ENCODE measurements at regions not wholly inside any gene's neighbourhood (a gene's known extent, or its start where the extent isn't known, plus 50 kb on each side); places are given as distances from the start of the nearest gene placed in this dataset.
A peak's percentile ranks its signal among the peaks of the same experiment; 100 is the strongest.
"Not testable (repeated sequence)": the region's sequence is repeated elsewhere in the genome, so short reads cannot be mapped to it uniquely, and the experiment has no call there.

- no peak for DNase-seq
These were observed 59.3 kb downstream of the BTBD3 start for GRCh38 chr20:11976966-11977365.

- no peak for DNase-seq
These were observed 60.8 kb downstream of the BTBD3 start for GRCh38 chr20:11978496-11978895.

GRCh38 chr20:11979306-11979990, 61.8 kb downstream of the BTBD3 start:
- DNase-seq = no peak

DNA sequence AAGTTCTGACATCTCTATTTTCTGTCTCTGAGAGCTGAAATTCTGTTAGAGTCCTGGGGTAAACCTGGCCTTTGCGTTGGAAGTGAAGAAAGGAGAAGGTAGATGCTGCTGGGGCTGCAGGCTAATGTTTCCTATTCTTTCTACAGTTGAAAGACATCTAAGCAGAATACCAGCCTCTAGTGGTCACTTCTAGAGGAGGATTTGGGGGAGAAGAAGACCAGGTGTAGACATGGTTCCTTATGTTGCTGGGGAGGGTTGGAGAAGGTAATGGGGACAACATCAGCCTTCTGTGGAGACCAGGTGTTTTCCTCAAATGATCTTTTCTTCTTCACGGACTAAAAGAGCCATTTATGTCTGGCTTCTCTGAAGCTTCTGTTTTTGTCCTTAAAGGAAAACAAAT, 62.6 kb downstream of the BTBD3 start:
- DNase-seq = no peak

DNA sequence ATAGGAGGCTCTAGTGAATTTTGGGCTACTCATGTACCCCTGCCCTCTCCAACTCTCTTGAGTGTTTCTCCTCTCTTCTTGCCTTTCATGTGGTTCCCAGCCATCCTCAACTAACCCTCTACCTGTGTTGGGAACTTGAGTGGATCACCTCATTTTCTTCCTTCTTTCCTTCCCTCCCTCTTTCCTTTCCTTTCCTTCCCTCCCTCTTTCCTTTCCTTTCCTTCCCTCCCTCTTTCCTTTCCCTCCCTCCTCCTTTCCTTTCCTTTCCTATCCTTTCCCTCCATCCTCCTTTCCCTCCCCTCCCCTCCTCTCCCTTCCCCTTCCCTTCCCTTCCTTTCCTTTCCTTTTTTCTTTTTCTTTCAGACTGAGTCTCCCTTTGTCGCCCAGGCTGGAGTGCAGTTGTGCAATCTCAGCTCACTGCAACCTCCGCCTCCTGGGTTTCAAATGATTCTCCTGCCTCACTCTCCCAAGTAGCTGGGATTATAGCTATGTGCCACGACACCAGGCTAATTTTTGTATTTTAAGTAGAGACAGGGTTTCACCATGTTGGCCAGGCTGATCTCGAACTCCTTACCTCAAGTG, 63.8 kb downstream of the BTBD3 start:
- no peak for DNase-seq

GRCh38 chr20:11982289-11982954, 64.7 kb downstream of the BTBD3 start:
- DNase-seq = peak; percentile 9

DNA sequence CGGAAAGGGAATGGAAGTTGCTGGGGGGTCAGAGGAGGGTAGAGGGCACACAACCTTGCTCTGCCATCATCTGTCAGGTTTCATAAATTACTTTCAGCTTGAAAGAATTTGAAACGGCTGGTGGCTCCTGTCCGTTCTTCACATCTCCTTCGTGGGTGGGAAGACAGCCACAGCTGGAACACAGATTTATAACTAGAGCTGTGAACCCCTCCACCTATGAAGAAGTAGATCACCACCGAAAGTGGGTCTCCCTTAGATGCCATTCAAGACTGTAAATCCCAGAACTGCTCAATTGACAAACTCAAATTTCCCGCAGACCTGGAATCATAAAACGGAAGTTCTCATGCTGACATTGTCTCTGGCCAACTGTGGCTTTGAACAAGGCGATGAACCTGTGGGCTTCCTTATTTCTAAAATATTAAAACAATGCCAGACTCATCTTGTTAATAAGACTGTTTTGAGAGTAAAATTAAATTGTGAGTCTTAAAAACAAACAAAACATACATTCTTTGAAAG, 65.3 kb downstream of the BTBD3 start:
- peak; percentile 15 for DNase-seq

DNA sequence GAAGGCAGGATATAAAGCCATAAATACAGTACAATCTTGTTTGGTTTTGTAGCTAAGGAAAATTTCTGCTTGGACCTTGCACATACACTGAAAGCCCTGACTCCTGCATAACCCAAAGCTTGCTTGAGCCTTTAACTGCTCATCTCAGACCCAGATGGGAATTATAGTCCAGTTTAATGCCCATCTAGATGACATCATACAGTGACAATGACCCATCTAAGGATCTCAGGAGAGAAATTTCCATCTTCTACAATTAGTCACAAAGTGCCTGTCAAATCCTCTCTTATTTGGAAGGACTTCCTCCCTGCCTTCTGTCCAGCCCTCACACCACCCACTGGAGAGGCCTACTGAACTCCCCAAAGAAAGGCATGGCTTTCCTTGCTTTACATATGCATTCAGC, 69.3 kb downstream of the BTBD3 start:
- no peak for DNase-seq

GRCh38 chr20:11987526-11987925, 69.8 kb downstream of the BTBD3 start:
- no peak for DNase-seq

DNA sequence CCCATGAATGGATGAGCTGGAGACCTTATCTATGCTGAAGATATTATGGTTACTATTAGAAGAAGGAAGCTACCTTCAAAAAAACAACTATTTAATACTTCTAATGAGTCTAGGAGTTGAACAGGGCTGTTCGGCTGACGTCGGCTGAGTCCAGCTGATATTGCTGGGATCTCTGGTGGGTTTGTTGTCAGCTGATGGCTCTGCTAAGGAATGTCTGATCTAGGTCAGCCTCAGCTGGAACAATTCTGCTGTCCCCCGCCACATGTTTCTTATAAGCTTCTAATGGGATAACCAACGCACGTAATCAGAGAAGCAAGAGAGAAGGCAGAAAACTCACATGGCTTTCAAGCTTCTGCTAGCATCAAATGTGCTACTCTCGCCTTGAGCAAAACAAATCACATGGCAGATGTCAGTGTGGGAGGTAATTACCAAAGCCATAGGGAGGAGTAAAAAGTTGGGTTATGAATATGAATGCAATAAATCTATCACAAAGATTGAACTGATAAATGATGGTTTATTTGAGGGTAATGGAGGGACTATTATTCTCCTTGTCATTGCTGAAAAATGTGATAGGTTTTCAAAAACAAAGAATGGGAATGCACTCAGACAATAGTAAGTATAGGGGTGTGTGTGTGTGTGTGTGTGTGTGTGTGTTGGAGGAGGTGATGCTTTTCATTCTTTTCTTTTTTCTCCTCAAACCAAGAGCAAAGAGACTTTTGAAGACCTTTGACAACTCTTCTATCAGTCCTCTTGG, 71.5 kb downstream of the BTBD3 start:
- no peak for DNase-seq

DNA sequence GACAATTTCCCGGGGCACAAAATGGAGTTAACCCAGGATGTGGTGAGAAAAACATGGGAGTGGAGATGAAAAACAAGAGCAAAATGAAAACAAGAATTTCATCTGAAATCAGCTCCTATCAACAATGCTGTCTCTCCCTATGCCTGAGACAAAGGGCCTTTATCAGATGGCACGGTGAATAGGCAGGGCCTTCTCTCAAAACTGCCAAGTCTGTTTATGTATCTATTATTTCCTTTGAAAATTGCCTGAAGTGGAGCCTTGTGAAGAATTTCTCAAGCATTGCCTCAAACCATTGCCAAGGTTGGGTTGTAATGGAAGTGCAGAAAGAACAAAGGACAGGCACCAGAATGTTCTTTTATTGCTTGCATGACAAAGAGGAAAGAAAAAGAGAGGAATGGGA, 74.7 kb downstream of the BTBD3 start:
- DNase-seq = no peak

GRCh38 chr20:11993886-11994461, 76.3 kb downstream of the BTBD3 start:
- DNase-seq = no peak

DNA sequence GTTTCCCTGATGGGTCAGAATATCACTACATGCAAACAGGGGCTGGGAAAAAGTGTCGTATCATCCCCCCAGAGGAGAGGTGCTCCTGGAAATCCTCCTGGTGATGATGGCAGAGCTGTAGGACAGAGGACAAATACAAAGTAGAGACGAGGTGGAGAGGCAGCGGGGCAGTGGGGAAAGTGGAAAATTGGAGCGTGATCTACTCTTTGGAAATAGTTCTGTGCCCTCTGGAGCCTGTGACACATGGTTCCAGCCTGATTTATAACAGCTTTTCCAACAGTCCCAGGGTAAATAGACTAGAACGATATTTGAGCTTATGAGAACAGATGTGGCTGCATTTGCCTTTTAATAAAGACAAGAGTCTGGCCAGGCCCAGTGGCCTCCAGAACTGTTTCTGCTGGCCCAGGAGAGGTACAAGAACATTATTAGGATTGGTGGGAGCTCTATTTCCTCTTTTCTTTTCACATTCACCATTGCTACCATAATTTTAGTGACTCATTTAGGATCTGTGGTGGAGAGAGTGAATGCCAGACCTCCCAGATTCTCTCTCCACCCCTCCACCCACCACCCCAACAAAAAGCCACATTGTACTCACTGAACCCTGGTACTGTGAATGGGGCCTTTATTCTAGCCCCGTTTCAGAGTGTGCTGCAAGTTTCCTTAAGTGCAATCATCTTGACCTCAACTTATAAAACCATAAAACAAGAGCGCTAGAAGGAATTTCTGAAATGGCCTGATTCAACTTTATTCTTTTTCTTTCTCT, 78.3 kb downstream of the BTBD3 start:
- DNase-seq = no peak

DNA sequence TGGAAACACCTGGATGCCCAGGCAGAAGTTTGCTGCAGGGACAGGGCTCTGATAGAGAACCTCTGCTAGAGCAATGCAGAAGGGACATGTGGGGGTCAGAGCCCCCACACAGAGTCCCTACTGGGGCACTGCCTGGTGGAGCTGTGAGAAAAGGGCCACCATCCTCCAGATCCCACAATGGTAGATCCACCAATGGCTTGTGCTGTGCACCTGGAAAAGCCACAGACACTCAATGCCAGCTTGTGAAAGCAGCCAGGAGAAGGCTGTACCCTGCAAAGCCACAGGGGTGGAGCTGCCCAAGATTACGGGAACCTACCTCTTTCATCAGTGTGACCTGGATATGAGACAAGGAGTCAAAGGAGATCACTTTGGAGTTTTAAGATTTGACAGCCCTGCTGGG, 87.1 kb downstream of the BTBD3 start:
- DNase-seq = not testable (repeated sequence)

GRCh38 chr20:12012241-12013222, 94.8 kb downstream of the BTBD3 start:
- DNase-seq = peak; percentile 19

GRCh38 chr20:12014276-12014675, 96.6 kb downstream of the BTBD3 start:
- DNase-seq = no peak

DNA sequence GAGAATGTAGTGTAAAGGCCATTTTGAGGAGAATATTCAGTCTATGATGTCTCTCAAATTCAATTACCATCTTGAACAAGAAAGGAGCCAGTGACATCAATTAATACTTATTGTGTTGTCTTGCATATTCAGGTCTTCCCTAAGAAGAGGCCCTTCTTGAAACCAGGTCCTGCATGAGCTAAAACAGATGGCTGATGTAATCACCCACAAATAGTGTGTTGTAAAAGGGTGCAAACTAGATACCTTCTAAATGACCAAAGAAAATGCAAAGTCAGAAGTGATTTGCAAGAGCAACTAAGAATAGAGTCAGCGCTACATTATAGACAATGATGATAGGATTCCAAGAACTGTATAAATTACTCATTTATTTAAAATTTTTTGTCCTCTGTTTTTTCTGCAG, 97.0 kb downstream of the BTBD3 start:
- DNase-seq = no peak

GRCh38 chr20:12016291-12016690, 98.6 kb downstream of the BTBD3 start:
- no peak for DNase-seq

DNA sequence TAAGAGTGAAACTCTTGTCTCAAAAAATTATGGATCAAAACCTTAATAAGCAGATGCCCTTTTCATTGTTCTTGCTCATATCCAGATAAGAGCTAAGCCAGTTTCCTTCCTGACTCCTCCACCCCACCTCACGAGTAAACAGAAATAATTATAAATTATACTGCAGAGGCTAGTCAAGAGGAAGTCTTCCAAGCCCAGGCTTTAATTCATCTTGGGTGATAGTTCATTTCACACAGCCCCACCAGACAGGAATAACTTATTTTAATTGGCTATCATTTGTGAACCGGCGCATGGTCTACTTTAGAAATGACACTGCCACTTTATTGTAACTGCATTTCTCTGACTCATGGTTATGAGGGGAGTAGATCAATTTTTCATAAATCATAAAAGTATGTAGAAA, 102.0 kb downstream of the BTBD3 start:
- no peak for DNase-seq

- DNase-seq = no peak
These were observed 103.2 kb downstream of the BTBD3 start for GRCh38 chr20:12020846-12021245.

DNA sequence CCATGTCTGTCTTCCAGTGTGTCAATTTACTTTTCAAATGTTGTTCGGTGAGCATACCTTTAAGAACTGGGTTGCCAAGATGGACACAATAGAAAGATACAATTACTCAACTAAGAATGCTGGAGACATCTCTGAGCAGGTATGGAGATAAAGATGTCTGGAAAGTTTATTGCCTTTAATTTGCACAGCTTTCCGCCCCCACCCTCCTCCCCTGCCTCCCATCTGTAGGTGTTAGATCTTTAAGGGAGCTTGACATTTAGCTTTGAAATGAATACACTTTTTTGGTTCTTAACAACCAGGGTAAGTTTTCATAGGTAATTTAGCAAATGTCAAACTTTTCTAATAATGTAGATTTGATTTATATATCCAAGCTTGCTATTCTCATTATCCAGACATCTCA, 104.4 kb downstream of the BTBD3 start:
- no peak for DNase-seq

Measured in retina (tissue), 1 donor.